Ishikawa (cell line): ENCODE measurements at regions not wholly inside any gene's neighbourhood (a gene's known extent, or its start where the extent isn't known, plus 50 kb on each side); places are given as distances from the start of the nearest gene placed in this dataset.

ENCODE experiments used
- CEBPB ChIP-seq: IDR thresholded peaks from 2 replicates; pipeline ENCODE4 v1.6.1; 2012
- CREB1 ChIP-seq: IDR thresholded peaks from 2 replicates; pipeline ENCODE4 v1.6.1; 2012; ENCODE audit warnings: low read depth
- EGR1 ChIP-seq: IDR thresholded peaks from 2 replicates; pipeline ENCODE4 v1.6.1; 2012
- EP300 ChIP-seq: IDR thresholded peaks from 2 replicates; pipeline ENCODE4 v1.6.1; 2012; ENCODE audit warnings: borderline replicate concordance
- FOXM1 ChIP-seq: IDR thresholded peaks from 2 replicates; pipeline ENCODE4 v1.6.1; 2012; ENCODE audit warnings: low read depth, borderline replicate concordance
- RAD21 ChIP-seq: IDR thresholded peaks from 2 replicates; pipeline ENCODE4 v1.6.1; 2012; ENCODE audit warnings: low read depth
- TAF1 ChIP-seq: IDR thresholded peaks from 2 replicates; pipeline ENCODE4 v1.6.1; 2012; ENCODE audit warnings: low read depth, mild to moderate bottlenecking
- TCF12 ChIP-seq: IDR thresholded peaks from 2 replicates; pipeline ENCODE4 v1.6.1; 2012; ENCODE audit warnings: low read depth
- USF1 ChIP-seq: IDR thresholded peaks from 2 replicates; pipeline ENCODE4 v1.6.1; 2012
- YY1 ChIP-seq: IDR thresholded peaks from 2 replicates; pipeline ENCODE4 v1.6.1; 2012; ENCODE audit warnings: low read depth
- TF ChIP-seq, protein P1 (sequence below): IDR thresholded peaks from 2 replicates; pipeline ENCODE4 v1.6.1; 2012; ENCODE audit warnings: low read depth, mild to moderate bottlenecking

- no peak for TF ChIP-seq EP300
- TF ChIP-seq TAF1, result no peak
- no peak for TF ChIP-seq EGR1
- TF ChIP-seq CEBPB, result no peak
- no peak for TF ChIP-seq YY1
- no peak for TF ChIP-seq CREB1
- TF ChIP-seq, protein P1, sequence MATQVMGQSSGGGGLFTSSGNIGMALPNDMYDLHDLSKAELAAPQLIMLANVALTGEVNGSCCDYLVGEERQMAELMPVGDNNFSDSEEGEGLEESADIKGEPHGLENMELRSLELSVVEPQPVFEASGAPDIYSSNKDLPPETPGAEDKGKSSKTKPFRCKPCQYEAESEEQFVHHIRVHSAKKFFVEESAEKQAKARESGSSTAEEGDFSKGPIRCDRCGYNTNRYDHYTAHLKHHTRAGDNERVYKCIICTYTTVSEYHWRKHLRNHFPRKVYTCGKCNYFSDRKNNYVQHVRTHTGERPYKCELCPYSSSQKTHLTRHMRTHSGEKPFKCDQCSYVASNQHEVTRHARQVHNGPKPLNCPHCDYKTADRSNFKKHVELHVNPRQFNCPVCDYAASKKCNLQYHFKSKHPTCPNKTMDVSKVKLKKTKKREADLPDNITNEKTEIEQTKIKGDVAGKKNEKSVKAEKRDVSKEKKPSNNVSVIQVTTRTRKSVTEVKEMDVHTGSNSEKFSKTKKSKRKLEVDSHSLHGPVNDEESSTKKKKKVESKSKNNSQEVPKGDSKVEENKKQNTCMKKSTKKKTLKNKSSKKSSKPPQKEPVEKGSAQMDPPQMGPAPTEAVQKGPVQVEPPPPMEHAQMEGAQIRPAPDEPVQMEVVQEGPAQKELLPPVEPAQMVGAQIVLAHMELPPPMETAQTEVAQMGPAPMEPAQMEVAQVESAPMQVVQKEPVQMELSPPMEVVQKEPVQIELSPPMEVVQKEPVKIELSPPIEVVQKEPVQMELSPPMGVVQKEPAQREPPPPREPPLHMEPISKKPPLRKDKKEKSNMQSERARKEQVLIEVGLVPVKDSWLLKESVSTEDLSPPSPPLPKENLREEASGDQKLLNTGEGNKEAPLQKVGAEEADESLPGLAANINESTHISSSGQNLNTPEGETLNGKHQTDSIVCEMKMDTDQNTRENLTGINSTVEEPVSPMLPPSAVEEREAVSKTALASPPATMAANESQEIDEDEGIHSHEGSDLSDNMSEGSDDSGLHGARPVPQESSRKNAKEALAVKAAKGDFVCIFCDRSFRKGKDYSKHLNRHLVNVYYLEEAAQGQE, result no peak
- no peak for TF ChIP-seq RAD21
- no peak for TF ChIP-seq FOXM1
- TF ChIP-seq USF1, result no peak
- TF ChIP-seq TCF12, result no peak
Measured at GRCh38 chr10:2439983-2440382, 627.4 kb upstream of the PFKP start.
